RWPE1 (cell line): ENCODE measurements at regions not wholly inside any gene's neighbourhood (a gene's known extent, or its start where the extent isn't known, plus 50 kb on each side); places are given as distances from the start of the nearest gene placed in this dataset.

Experiments used
- CTCF ChIA-PET: fragments of 350-600 bp; sonication (Branson Sonifier 250); formaldehyde crosslinking; extraction: SDS; loops from one replicate; lab custom pipeline; 2021; lab: Yijun Ruan, JAX
- POLR2A ChIA-PET: fragments of 400-600 bp; formaldehyde crosslinking; extraction: SDS; loops from one replicate; lab custom pipeline; 2020; ENCODE audit warnings: antibody characterized with exemption; ENCODE audit not compliant: low non-redundant PET; lab: Yijun Ruan, JAX
- DNase-seq: peaks from one replicate; pipeline ENCODE4 v3.0.0; 2012; ENCODE audit warnings: low spot score
- H3K27ac ChIP-seq: fragments of 450-650 bp; 2 replicates; pipeline ENCODE4 v1.5.1; 2017
- TF ChIP-seq, protein P1 (sequence below): fragments of 450-650 bp; conservative IDR thresholded peaks from 2 replicates; pipeline ENCODE4 v1.5.1; 2017; ENCODE audit warnings: low read depth, mild to moderate bottlenecking

DNA sequence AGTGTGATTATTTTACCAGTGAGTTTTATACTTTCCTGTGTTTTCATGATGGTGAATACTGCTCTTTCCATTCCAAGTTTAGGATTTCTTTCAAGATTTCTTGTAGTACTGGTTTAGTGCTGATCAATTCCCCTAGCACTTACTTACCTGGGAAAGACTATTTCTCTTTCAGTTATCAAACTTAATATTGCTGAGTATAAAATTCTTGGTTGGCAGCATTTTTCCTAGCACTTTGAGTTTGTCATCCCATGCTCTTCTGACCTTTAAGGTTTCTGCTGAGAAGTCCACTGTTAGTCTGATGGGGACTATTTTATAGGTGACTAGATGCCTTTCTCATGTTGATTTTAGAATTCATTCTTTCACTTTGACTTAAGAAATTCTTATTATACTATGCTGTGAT, 842.8 kb upstream of the CITED2 start:
- TF ChIP-seq, protein P1, sequence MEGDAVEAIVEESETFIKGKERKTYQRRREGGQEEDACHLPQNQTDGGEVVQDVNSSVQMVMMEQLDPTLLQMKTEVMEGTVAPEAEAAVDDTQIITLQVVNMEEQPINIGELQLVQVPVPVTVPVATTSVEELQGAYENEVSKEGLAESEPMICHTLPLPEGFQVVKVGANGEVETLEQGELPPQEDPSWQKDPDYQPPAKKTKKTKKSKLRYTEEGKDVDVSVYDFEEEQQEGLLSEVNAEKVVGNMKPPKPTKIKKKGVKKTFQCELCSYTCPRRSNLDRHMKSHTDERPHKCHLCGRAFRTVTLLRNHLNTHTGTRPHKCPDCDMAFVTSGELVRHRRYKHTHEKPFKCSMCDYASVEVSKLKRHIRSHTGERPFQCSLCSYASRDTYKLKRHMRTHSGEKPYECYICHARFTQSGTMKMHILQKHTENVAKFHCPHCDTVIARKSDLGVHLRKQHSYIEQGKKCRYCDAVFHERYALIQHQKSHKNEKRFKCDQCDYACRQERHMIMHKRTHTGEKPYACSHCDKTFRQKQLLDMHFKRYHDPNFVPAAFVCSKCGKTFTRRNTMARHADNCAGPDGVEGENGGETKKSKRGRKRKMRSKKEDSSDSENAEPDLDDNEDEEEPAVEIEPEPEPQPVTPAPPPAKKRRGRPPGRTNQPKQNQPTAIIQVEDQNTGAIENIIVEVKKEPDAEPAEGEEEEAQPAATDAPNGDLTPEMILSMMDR, result no peak
- POLR2A ChIA-PET, result no interaction called here

DNA sequence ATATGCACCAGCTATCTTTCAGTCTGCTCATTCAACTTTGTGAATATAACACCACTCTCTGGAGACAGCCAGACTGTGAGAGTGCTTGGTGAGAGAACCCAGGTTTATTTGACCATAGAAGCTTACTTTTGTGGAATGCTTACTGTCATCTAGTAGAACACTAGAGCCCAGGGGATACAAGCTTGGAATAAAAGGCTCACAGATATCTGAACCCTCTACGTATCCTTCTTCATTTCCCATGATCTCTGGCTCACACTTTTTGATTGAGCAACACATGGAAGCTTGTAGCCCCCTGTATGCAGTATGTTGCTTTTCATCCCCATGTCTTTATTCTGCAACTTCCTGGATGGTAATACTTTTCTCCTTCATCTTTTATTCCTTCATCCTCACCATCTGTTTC, 835.3 kb upstream of the CITED2 start:
- no peak overlapping the region for H3K27ac ChIP-seq
- TF ChIP-seq, protein P1, result no peak
- ChIA-PET POLR2A (no interaction called here), CTCF (no interaction called here)
- no peak for DNase-seq

More for the DNA sequence above, 842.8 kb upstream of the CITED2 start:
- CTCF ChIA-PET, result no interaction called here
- DNase-seq, result no peak
- H3K27ac ChIP-seq, result no peak overlapping the region

DNA sequence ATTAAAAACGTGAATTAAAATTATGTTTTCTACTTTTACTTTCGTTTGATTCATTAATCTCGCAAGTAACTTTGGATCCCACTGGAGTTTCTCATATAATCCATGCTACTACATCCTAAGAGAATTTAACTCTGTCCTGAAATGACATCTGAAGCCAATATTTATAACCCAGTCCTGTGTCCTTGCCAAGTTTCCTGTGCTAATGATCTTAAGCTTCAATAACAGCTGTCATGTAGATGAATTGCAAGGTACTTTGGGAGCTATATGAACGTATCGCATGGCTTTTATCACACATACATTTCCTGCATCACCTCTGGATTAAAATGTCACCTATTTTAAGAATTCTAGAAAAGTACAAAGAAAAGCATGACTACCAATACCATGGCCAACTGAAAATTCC, 833.8 kb upstream of the CITED2 start:
- no peak overlapping the region for H3K27ac ChIP-seq
- TF ChIP-seq, protein P1, result no peak
- no peak for DNase-seq
- ChIA-PET POLR2A (no interaction called here), CTCF (interaction anchor here (0.6 kb wide), 1 partner anchor 1354 kb away, joined by 3 read pairs; no protein-coding TSS in a partner anchor)

DNA sequence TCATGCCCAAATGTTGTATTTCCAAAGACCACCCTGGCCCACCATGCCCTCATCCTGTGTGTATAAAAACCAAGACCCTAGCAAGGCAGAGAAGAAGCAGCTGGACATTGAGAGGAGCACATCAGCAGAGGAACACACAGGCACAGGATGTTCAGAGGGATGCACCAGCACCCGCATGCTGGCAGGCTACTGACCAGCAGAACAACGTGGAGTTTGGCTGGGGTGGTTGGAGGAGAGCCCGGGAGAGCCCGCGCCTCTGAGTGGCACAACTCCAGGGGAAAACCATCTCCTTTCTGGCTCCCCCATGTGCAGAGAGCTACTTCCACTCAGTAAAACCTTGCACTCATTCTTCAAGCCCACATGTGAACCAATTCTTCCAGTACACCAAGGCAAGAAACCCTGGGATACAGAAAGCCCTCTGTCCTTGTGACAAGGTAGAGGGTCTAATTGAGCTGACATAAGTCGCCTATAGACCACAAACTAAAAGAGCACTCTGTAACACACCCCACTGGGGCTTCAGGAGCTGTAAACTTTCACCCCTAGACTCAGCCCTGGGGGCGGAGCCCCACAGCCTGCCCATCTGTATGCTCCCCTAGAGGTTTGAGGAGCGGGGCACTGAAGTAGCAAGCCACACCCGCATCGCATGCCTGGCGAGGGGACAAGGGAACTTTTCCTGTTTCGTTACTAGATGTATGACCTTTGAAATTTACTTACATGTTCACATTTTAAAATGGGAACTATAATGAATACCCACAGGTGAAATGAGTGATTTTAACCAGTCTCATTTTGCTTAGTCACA, 831.5 kb upstream of the CITED2 start:
- ChIA-PET CTCF (no interaction called here), POLR2A (no interaction called here)

DNA sequence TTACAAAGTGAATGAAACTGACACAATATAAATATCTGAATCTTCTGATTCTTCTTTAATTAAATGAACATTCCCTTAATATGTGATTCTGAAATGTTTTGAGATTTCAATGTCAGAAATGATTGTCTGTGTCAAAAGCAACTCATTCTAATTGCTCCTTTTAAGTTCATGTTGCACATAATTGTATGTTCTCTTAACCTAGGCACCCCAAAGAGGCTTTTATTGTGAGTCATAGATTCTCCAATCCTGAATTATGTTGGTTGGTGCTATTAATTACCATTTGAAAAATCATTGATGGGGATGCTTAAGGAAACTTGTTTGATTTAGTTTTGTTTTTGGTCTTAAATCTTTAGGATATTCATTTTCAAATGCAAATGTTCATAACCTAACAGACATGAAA, 829.7 kb upstream of the CITED2 start:
- POLR2A ChIA-PET, result no interaction called here
- no peak for DNase-seq
- TF ChIP-seq, protein P1, result no peak

More for the DNA sequence above, 831.5 kb upstream of the CITED2 start:
- H3K27ac ChIP-seq, result no peak overlapping the region
- no peak for DNase-seq
- TF ChIP-seq, protein P1, result no peak

DNA sequence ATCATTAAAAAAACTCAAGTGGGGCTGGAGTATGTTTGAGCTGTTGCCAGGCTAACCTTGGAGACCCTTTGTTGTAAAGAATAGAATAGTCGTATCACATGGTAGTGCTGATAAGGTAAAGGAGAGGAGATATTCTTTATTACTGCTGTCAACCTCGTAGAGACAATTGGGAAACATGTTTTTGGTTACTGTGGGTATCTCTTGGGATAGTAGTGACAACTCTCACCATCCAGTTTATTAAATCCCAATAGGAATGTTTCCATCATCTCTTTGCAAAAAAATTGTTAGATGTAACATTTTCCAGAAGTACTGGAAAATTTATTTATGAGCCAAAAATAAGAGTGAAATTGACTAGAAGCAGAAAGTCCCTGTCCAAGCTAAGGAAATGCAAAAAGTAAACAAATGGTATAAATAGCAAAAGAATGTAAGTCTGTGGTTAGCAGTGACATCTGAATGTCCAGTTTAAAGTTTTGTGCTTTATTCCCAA, 829.3 kb upstream of the CITED2 start:
- CTCF ChIA-PET, result no interaction called here
- H3K27ac ChIP-seq, result no peak overlapping the region
- POLR2A ChIA-PET, result no interaction called here
- DNase-seq, result no peak
- TF ChIP-seq, protein P1, result no peak

More for the DNA sequence above, 829.7 kb upstream of the CITED2 start:
- no peak overlapping the region for H3K27ac ChIP-seq
- CTCF ChIA-PET, result no interaction called here
